DMS53 treated with DMSO at 0.1 percent for 48 hours (cell line): ENCODE measurements at regions not wholly inside any gene's neighbourhood (a gene's known extent, or its start where the extent isn't known, plus 50 kb on each side); places are given as distances from the start of the nearest gene placed in this dataset.
"Not testable (repeated sequence)": the region's sequence is repeated elsewhere in the genome, so short reads cannot be mapped to it uniquely, and the experiment has no call there.

Experiments
- DNase-seq: peaks from one replicate; lab custom pipeline; 2025; ENCODE audit not compliant: unreplicated experiment; lab: John Stamatoyannopoulos, UW

- no peak for DNase-seq
These were observed 91.9 kb upstream of the NEURL1B start for GRCh38 chr5:172548981-172549687.

- DNase-seq = no peak
These were observed 92.7 kb upstream of the NEURL1B start for GRCh38 chr5:172548311-172548731.

DNA sequence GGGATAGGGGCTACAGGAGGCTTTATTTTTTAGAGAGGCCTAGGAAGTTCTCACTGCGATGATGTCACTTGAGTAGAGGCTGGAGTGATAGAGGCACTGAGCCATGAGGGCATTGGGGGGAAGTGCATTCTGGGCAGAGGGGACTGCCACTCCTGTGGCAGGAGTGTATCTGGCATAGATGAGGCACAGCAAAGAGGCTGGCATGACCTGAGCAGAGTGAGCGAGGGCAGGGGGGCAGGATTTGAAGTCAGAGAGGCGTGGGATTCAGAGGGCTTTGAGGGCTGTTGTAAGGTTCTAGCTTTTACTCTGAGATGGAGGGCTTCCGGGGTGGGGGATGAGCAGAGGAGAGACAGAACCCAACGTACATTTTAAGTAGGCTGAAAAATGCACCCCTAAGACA, 91.9 kb upstream of the SH3PXD2B start:
- DNase-seq = no peak

GRCh38 chr5:172545291-172545801, 91.0 kb upstream of the SH3PXD2B start:
- DNase-seq = no peak

GRCh38 chr5:172544371-172545095, 90.2 kb upstream of the SH3PXD2B start:
- DNase-seq = no peak

DNA sequence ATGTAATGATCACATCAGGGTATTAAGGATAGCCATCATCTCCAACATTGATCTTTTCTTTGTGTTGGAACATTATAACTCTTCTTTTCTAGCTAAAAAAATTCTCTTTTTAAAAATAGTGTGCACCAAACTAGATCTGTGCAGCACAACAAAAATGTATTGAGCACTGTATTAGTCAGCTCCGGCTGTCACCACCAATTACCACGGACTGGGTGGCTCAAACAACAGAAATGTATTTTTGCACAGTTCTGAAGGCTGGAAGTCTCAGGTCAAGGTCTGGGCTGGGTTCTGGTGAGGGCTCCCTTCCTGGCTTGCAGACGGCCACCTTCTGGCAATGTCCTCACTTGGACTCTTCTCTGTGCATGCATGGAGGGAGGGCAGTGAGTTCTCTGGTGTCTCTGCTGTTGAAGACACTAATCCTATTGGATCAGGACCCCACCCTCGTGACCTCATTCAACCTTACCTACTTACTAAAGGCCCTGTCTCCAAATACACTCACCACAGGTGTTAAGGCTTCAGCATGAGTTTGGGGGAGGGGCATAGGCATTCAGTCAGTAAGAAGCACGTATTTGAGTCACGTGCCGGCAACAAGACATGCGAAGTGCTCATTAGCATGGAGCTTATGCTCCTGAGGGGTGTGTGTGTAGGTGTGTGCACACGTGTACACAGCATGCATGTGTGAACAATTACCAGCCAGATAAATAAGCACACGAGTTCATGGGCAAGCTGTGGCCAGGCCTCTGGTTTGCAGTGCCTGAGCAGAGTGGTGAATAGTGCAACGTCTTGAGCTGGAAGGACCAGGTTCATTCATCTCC, 89.4 kb upstream of the SH3PXD2B start:
- no peak for DNase-seq

DNA sequence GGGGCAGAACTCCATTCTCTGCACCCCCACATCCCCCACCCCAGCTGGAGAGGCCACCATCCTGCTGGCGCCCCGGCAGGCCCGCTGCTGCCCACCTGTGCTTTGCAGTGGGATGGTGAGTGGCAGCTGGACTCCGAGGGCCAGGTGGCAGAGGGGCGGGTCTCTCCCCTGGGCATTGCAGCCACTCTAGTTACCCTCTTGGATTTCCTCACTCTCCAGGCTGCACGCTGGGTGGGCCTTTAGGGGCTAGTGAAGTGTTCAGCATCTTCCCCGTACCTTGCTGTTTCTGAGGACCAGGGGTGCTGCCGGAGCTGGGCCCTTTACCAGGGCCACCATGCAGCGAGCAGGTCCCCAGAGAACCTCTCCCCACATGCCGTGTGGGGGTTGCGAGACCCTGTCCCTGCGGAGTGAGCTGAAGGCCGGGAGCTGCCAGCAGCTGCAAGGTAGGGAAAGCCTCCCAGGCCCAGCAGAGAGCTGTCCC, 88.4 kb upstream of the SH3PXD2B start:
- DNase-seq = no peak

DNA sequence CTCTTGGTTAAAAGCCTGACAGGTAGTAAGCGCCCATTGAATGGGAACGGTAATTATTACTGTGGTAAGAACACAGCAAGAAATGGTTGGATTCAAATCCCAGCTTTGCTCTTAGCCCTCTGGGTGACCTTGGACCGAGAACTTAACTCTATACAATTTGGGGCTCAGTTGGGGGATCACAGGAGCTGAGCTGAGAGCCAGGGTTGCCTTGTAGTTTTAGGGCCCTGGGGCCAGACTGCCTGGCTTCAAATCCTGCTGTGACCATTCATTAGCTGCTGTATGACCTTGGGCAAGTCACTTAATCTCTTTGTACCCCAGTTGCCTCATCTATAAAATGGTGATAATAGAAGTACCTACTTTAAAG, 87.4 kb upstream of the SH3PXD2B start:
- DNase-seq = no peak

DNA sequence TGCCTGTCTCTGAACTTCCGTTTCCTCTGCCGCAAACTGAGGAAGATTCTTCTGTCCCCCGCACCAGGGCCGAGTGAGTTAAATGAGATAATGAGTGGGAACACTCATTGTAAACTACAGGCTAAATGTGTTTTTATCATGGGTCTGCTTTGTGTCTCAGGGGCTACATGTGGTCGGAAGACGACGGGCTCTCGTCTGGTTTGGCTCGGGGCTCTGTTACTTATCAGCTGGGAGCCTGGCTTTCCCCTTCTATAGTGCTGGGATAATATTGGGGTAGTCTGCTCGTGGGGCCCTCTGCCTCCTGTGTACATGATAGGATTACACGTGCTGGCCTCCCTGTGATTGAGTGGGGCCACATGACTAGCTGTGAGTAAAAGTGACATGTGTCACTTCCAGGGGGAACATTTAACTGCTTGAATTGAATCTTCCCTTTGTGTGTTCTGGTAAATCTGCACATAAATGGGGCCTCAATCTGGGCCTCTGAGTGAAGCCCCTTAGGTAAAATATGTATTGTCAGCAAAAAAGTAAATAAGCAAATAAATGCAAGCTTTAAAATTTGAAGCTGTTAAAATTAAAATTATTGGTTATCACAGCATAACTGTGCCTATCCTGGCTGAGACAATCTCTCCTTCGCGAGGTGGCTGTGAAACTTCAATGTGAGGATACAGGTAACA, 86.9 kb upstream of the SH3PXD2B start:
- DNase-seq = no peak

GRCh38 chr5:172540099-172540870, 86.0 kb upstream of the SH3PXD2B start:
- DNase-seq = no peak

DNA sequence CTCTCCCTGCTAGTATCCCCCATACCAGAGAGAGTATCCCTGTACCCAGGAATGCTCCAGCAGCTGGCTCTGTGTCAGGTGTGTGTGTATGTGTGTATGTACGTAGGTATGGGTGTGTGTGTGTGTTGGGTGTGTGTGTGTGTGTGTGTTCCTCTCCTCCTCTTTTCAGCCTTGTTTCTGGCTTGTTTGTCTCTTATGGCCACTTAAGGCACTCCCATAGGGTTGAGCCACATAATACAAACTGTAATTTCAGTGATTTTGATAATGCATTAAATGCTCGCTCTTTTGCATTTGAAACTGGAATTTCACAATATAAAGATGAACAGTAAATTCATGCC, 80.8 kb upstream of the SH3PXD2B start:
- DNase-seq = no peak

DNA sequence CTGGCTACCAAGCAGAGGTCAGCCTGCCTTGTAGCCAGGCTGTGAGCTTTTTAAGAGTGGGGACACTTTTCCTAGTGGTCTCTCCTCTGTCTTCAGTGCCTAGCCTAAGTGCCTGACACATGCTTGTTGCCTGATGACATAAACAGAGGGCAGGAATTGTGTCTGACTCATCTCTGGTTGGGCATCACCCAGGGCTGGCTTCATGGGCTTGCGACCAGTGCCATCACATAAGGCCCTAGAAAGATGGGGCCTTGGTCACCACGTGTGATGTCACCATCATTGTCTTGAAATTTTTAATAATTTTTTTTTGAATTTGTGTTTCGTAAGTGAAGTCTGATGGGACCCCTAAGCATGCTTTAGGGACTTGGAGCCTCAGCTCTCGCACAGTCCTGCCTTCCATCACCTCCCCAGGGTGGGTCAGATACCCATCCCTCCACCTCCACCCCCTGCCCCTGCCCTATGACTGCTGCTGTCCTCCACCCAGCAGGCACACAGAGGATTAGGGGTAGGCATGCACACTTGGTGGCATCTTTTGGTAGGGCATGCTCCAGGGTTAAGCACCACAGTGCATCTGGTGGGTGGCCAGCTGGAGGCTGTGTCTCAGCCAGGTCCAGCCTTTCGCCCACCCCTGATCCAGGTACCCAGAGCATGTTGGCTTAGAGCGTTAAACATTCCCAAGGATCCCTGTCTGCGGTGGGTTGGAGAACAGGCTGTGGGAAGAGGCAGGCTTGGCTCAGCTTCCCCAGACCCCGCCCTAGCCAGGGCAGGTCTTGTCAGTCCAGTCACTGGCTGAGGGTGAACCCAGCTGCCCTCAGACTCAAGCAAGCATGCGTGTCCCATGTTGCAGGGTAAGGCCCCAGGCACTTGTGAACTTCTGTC, 80.1 kb upstream of the SH3PXD2B start:
- DNase-seq = no peak

GRCh38 chr5:172533399-172534228, 79.3 kb upstream of the SH3PXD2B start:
- no peak for DNase-seq

- DNase-seq = no peak
These were observed 78.7 kb upstream of the SH3PXD2B start for GRCh38 chr5:172533058-172533398.

DNA sequence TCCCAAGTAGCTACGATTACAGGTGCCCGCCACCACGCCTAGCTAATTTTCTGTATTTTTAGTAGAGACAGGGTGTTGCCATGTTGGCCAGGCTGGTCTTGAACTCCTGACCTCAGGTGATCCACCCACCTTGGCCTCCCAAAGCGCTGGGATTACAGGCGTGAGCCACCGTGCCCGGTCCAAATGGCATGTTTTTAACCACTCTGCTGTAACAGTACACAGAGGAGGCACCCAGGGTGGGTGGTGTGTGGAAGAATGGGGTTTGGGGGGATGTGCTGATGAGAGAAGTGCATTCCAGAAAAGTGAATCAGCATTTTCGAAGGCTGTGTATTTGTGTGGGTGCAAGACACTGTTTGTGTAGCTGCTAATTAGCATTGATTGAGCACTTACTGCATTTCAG, 78.1 kb upstream of the SH3PXD2B start:
- DNase-seq = not testable (repeated sequence)

- DNase-seq = no peak
These were observed 77.3 kb upstream of the SH3PXD2B start for GRCh38 chr5:172531704-172532026.

DNA sequence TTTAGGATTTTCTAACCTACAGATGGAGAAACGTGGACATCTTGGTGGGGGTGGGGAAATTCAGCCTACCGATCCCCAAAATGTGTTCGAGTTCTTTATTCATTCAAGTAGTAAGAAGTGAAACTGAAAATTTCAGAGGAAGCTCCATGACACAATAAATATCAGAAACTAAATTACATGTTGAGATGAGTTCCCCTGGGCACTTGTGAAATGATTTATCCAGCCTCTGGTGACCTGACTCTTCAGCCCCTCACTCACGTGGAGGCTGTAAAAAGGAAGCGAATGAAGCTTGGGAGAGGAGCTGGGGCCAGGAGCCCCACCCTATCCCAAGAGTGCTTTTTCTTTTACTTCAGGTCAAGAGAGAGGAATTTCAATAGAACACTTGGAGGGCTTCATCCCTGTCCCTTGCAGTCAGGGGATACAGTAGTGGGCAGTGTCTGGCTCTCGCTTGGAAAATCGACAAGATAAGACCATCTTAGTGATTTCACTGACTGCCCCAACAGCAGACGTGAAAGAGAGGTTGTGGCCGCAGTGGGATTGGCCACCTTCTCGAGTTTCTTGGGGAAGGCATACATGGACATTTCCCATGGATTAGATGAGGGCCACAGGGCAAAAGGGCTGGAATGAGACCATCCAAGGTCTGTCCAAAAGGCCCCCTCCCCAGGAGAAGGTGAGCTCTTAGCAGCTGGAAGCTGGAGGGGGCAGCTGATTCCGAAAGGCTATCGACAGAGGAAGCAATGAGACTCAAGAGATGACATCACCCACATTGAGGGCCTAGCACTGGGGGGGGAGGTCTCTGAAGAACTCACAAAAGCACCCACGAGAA, 76.8 kb upstream of the SH3PXD2B start:
- DNase-seq = no peak

- no peak for DNase-seq
These were observed 76.1 kb upstream of the SH3PXD2B start for GRCh38 chr5:172530406-172530805.
